ENCODE measurements at regions not wholly inside any gene's neighbourhood (a gene's known extent, or its start where the extent isn't known, plus 50 kb on each side); places are given as distances from the start of the nearest gene placed in this dataset.

- Histone ChIP-seq H3K27ac (ENCODE audit: low read length) (no peak overlapping the region), H3F3A (ENCODE audit: insufficient read depth, low read length) (peaks cover 12% of the 10 kb centered on the region), H3K4me3 (ENCODE audit: low read length) (no peak overlapping the region), H3K9me2 (replicated peaks; ENCODE audit: insufficient read depth, low read length) (no peaks in the 10 kb centered on the region), H4K20me1 (ENCODE audit: insufficient read depth, low read length) (no peaks in the 10 kb centered on the region), H3K4me2 (ENCODE audit: low read depth, low read length) (no peak overlapping the region), H3K27me3 (replicated peaks; ENCODE audit: insufficient read depth, low read length) (no peaks in the 10 kb centered on the region), H3K4me1 (ENCODE audit: low read length) (no peaks in the 10 kb centered on the region), H2AFZ (ENCODE audit: low read length) (no peak overlapping the region), H3K79me2 (ENCODE audit: low read length) (no peaks in the 10 kb centered on the region), H3K9ac (ENCODE audit: low read length) (no peak overlapping the region), H3K9me3 (replicated peaks; ENCODE audit: insufficient read depth, low read length) (no peaks in the 10 kb centered on the region), H3K36me3 (replicated peaks; ENCODE audit: insufficient read depth, low read length) (no peaks in the 10 kb centered on the region)
- TF ChIP-seq EZH2 (optimal IDR thresholded peaks at IDR 0.05; ENCODE audit: low read depth, low read length) (no peak), EZH2phosphoT487 (IDR thresholded peaks at IDR 0.05; ENCODE audit: low read length) (no peak), CTCF (IDR thresholded peaks at IDR 0.05; ENCODE audit: low read length) (no peak)
- DNase-seq, result no peak
Measured at GRCh38 chr12:25388183-25388582, 137.5 kb upstream of the KRAS start.

- Histone ChIP-seq H3K9ac (ENCODE audit: low read length) (no peak overlapping the region), H3K4me3 (ENCODE audit: low read length) (no peak overlapping the region), H3F3A (ENCODE audit: insufficient read depth, low read length) (peaks cover 12% of the 10 kb centered on the region), H3K79me2 (ENCODE audit: low read length) (no peaks in the 10 kb centered on the region), H3K36me3 (replicated peaks; ENCODE audit: insufficient read depth, low read length) (no peaks in the 10 kb centered on the region), H3K9me3 (replicated peaks; ENCODE audit: insufficient read depth, low read length) (no peaks in the 10 kb centered on the region), H3K9me2 (replicated peaks; ENCODE audit: insufficient read depth, low read length) (no peaks in the 10 kb centered on the region), H3K4me1 (ENCODE audit: low read length) (no peaks in the 10 kb centered on the region), H3K27ac (ENCODE audit: low read length) (no peak overlapping the region), H3K4me2 (ENCODE audit: low read depth, low read length) (no peak overlapping the region), H3K27me3 (replicated peaks; ENCODE audit: insufficient read depth, low read length) (no peaks in the 10 kb centered on the region), H2AFZ (ENCODE audit: low read length) (no peak overlapping the region), H4K20me1 (ENCODE audit: insufficient read depth, low read length) (no peaks in the 10 kb centered on the region)
- TF ChIP-seq CTCF (IDR thresholded peaks at IDR 0.05; ENCODE audit: low read length) (no peak), EZH2 (optimal IDR thresholded peaks at IDR 0.05; ENCODE audit: low read depth, low read length) (no peak), EZH2phosphoT487 (IDR thresholded peaks at IDR 0.05; ENCODE audit: low read length) (no peak)
- DNase-seq, result no peak
Measured at GRCh38 chr12:25387732-25388050, 137.0 kb upstream of the KRAS start.

GRCh38 chr12:25386831-25387731 lies 136.4 kb upstream of the KRAS start:
- Histone ChIP-seq H3K9me3 (replicated peaks; ENCODE audit: insufficient read depth, low read length) (no peaks in the 10 kb centered on the region), H3K9ac (ENCODE audit: low read length) (peak overlapping the region; percentile 95), H4K20me1 (ENCODE audit: insufficient read depth, low read length) (no peaks in the 10 kb centered on the region), H3K4me3 (ENCODE audit: low read length) (peak overlapping the region; percentile 70), H3K79me2 (ENCODE audit: low read length) (no peaks in the 10 kb centered on the region), H3K27me3 (replicated peaks; ENCODE audit: insufficient read depth, low read length) (no peaks in the 10 kb centered on the region), H3K4me1 (ENCODE audit: low read length) (no peaks in the 10 kb centered on the region), H3F3A (ENCODE audit: insufficient read depth, low read length) (peaks cover 12% of the 10 kb centered on the region), H3K9me2 (replicated peaks; ENCODE audit: insufficient read depth, low read length) (no peaks in the 10 kb centered on the region), H2AFZ (ENCODE audit: low read length) (no peak overlapping the region), H3K4me2 (ENCODE audit: low read depth, low read length) (peak overlapping the region; percentile 94), H3K27ac (ENCODE audit: low read length) (peak overlapping the region; percentile 98), H3K36me3 (replicated peaks; ENCODE audit: insufficient read depth, low read length) (no peaks in the 10 kb centered on the region)
- DNase-seq, result peak; percentile 92
- TF ChIP-seq EZH2phosphoT487 (IDR thresholded peaks at IDR 0.05; ENCODE audit: low read length), result no peak
- peak; percentile 87 for TF ChIP-seq CTCF (IDR thresholded peaks at IDR 0.05; ENCODE audit: low read length)

Measured in MM.1S (cell line).